T-helper 1 cell treated with Interleukin-12 subunit alpha and Interleukin-12 subunit beta and Interleukin-4 antibody, amounts not matched to agents 30 ng/mL and 1 ng/mL, for 36 hours (primary cell): ENCODE measurements at regions not wholly inside any gene's neighbourhood (a gene's known extent, or its start where the extent isn't known, plus 50 kb on each side); places are given as distances from the start of the nearest gene placed in this dataset.

Source experiments
- intact Hi-C: fragments of 100-400 bp; cut with micrococcal nuclease; formaldehyde crosslinking; loops from one replicate; pipeline ENCODE4 v1.15.1; 2024

GRCh38 chr2:104502901-104503300, 351.0 kb upstream of the POU3F3 start:
- intact Hi-C loops = no loop called here

- intact Hi-C loops = no loop called here
Observed at GRCh38 chr2:104504331-104505073, 349.4 kb upstream of the POU3F3 start.

GRCh38 chr2:104518256-104518655, 335.7 kb upstream of the POU3F3 start:
- intact Hi-C loops = no loop called here

GRCh38 chr2:104521247-104521646, 332.7 kb upstream of the POU3F3 start:
- intact Hi-C loops = no loop called here

GRCh38 chr2:104523921-104524320, 330.0 kb upstream of the POU3F3 start:
- intact Hi-C loops = no loop called here

GRCh38 chr2:104528101-104528500, 325.8 kb upstream of the POU3F3 start:
- intact Hi-C loops = no loop called here

- intact Hi-C loops = no loop called here
Observed at GRCh38 chr2:104531122-104531521, 322.8 kb upstream of the POU3F3 start.

GRCh38 chr2:104537116-104537515, 316.8 kb upstream of the POU3F3 start:
- intact Hi-C loops = no loop called here

GRCh38 chr2:104538077-104538476, 315.8 kb upstream of the POU3F3 start:
- intact Hi-C loops = no loop called here

GRCh38 chr2:104539649-104540048, 314.3 kb upstream of the POU3F3 start:
- intact Hi-C loops = no loop called here

- intact Hi-C loops = no loop called here
Observed at GRCh38 chr2:104545055-104545454, 308.9 kb upstream of the POU3F3 start.

GRCh38 chr2:104546537-104546936, 307.4 kb upstream of the POU3F3 start:
- intact Hi-C loops = no loop called here

- intact Hi-C loops = no loop called here
Observed at GRCh38 chr2:104547221-104547620, 306.7 kb upstream of the POU3F3 start.

GRCh38 chr2:104561251-104561650, 292.7 kb upstream of the POU3F3 start:
- intact Hi-C loops = no loop called here

GRCh38 chr2:104562537-104562936, 291.4 kb upstream of the POU3F3 start:
- intact Hi-C loops = no loop called here

- intact Hi-C loops = no loop called here
Observed at GRCh38 chr2:104563398-104563996, 290.4 kb upstream of the POU3F3 start.

- intact Hi-C loops = no loop called here
Observed at GRCh38 chr2:104568247-104568646, 285.7 kb upstream of the POU3F3 start.

- intact Hi-C loops = no loop called here
Observed at GRCh38 chr2:104570259-104570658, 283.7 kb upstream of the POU3F3 start.

GRCh38 chr2:104572834-104573233, 281.1 kb upstream of the POU3F3 start:
- intact Hi-C loops = no loop called here

GRCh38 chr2:104574367-104574766, 279.5 kb upstream of the POU3F3 start:
- intact Hi-C loops = no loop called here

GRCh38 chr2:104577143-104577542, 276.8 kb upstream of the POU3F3 start:
- intact Hi-C loops = no loop called here

- intact Hi-C loops = no loop called here
Observed at GRCh38 chr2:104582471-104582870, 271.4 kb upstream of the POU3F3 start.

- intact Hi-C loops = no loop called here
Observed at GRCh38 chr2:104583811-104584210, 270.1 kb upstream of the POU3F3 start.
